ENCODE measurements at regions not wholly inside any gene's neighbourhood (a gene's known extent, or its start where the extent isn't known, plus 50 kb on each side); places are given as distances from the start of the nearest gene placed in this dataset.

DNA sequence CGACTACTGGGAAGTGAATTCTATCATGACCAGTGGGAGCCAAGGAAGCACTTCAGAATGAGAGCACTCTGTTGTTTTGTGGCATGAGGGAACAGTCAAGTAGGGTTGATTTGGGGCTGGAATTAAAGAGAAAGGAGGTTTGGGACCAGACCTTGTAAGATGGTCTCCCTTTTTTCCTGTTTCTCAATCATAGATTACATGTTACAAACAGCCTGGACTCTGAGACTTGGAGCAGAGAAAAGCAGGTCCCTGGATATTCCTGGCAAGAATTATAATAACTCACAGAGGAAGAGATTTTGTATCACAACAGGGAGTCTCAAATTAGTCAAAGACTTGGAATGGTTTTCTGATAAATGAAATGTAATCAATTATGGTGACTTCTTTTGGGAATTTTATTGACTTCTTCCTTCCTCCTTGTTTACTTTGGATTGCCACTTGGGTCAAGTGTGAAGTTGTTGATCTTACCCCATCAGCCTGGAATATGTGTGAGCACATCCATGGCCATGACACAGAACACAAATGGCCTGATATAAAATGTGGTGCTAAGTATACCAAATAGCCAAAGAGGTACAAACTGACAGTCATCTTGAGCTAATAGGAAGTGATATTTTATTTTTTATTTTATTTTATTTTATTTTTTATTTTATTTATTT, 131.0 kb upstream of the OSMR start:
- TF ChIP-seq, protein P1, sequence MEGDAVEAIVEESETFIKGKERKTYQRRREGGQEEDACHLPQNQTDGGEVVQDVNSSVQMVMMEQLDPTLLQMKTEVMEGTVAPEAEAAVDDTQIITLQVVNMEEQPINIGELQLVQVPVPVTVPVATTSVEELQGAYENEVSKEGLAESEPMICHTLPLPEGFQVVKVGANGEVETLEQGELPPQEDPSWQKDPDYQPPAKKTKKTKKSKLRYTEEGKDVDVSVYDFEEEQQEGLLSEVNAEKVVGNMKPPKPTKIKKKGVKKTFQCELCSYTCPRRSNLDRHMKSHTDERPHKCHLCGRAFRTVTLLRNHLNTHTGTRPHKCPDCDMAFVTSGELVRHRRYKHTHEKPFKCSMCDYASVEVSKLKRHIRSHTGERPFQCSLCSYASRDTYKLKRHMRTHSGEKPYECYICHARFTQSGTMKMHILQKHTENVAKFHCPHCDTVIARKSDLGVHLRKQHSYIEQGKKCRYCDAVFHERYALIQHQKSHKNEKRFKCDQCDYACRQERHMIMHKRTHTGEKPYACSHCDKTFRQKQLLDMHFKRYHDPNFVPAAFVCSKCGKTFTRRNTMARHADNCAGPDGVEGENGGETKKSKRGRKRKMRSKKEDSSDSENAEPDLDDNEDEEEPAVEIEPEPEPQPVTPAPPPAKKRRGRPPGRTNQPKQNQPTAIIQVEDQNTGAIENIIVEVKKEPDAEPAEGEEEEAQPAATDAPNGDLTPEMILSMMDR (IDR thresholded peaks at IDR 0.05; ENCODE audit: extremely low read depth in 1 of 2, insufficient read depth in 1 of 2, low read depth in 1 of 2, low read length in 2 of 2), result no peak
- TF ChIP-seq POLR2A (IDR thresholded peaks at IDR 0.05; ENCODE audit: low read depth, low read length) (no peak), JUN (IDR thresholded peaks at IDR 0.05; ENCODE audit: borderline replicate concordance, insufficient read depth, insufficient read length, low read depth) (no peak), EZH2 (IDR thresholded peaks at IDR 0.05; ENCODE audit: borderline replicate concordance, low read depth, low read length, severe bottlenecking) (no peak), POLR2AphosphoS5 (IDR thresholded peaks at IDR 0.05; ENCODE audit: insufficient read depth, low read depth, low read length) (no peak), MAX (IDR thresholded peaks at IDR 0.05; ENCODE audit: insufficient read depth, insufficient read length) (no peak), FOS (IDR thresholded peaks at IDR 0.05; ENCODE audit: borderline replicate concordance, insufficient read depth, low read length) (no peak), MYC (IDR thresholded peaks at IDR 0.05; ENCODE audit: low read depth, low read length) (no peak)
